ENCODE measurements at regions not wholly inside any gene's neighbourhood (a gene's known extent, or its start where the extent isn't known, plus 50 kb on each side); places are given as distances from the start of the nearest gene placed in this dataset.
"Not testable (repeated sequence)": the region's sequence is repeated elsewhere in the genome, so short reads cannot be mapped to it uniquely, and the experiment has no call there.

DNA sequence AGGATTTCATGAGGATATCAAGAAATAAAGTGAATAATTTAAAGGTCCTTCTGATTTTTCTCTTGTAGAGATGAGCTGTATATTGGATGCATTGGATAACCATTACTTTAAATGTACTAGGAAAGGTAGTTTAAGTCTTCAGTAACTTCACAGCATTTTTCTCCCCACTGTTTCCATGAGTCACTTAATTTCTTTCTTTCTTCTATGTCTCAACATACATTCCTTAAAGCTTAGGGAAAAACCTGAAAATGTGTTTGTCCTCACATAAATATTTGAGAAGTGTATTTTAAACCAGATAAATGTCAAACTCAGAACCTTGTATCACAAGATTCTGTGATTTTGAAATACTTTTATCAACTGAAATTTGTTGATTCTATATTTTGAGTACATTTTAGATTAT, 1970.2 kb upstream of the FLRT2 start:
- DNase-seq (ENCODE audit: low read depth), result no peak

DNA sequence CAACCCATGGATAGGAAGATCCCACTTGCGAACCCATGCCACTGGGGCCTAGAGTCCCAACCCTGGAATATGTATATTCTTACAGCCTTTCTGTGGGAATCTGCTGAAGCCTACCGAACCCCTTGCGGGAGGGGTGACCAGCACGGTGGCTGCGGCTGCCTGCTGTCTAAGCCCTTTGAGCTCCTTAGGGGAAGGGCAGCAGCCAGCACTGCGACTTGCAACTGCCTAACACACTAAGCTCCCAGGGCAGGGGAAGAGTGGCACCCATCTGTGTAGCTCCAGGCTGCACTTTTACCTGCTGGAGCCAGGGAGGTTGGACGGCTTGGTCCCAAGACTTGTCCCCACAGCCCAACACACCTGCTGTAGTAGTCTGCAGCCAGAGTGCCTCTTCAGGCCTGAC, 1968.7 kb upstream of the FLRT2 start:
- DNase-seq (ENCODE audit: low read depth), result no peak

- DNase-seq (ENCODE audit: low read depth), result no peak
Measured at GRCh38 chr14:83566567-83566966, 1963.4 kb upstream of the FLRT2 start.

GRCh38 chr14:83568141-83568540, 1961.8 kb upstream of the FLRT2 start:
- no peak for DNase-seq (ENCODE audit: low read depth)

GRCh38 chr14:83575301-83575700, 1954.6 kb upstream of the FLRT2 start:
- DNase-seq (ENCODE audit: low read depth), result no peak

DNA sequence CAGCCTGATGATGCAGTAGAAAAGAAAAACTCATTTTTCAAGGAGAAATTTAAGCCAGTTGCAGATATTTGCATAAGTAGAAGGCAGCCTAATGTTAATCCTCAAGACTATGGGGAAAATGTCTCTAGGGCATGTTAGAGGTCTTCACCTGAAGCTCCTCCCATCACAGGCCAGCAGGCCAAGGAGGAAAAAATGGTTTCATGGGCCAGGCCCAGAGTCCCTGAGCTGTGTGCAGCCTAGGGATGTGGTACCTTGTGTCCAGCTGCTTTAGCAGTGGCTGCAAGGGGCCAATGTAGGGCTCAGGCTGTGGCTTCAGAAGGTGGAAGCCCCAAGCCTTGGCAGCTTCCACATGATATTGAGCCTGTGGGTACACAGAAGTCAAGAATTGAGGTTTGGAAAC, 1946.7 kb upstream of the FLRT2 start:
- DNase-seq (ENCODE audit: low read depth), result no peak

DNA sequence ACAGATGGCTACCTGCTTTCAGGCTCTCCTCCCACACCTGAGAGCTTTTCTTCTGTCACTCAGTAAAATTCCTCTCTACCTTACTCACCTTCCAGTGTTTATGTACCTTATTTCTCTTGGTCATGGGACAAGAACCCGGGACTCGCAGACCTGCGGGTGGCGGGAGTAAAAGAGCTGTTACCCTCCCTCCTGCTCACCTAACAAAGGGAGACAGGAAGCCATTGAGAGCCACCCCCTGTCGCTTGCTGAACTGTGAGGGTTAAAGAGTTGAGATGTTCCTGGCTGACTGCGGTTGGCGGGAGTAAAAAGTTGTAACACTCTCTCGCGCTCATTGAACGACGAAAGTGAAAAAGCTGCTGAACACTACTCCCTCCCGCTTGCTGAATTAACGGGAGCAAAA, 1935.1 kb upstream of the FLRT2 start:
- DNase-seq (ENCODE audit: low read depth), result no peak

GRCh38 chr14:83607682-83608081, 1922.3 kb upstream of the FLRT2 start:
- no peak for DNase-seq (ENCODE audit: low read depth)

GRCh38 chr14:83611491-83611890, 1918.5 kb upstream of the FLRT2 start:
- DNase-seq (ENCODE audit: low read depth), result no peak

GRCh38 chr14:83611906-83612390, 1918.0 kb upstream of the FLRT2 start:
- no peak for DNase-seq (ENCODE audit: low read depth)

DNA sequence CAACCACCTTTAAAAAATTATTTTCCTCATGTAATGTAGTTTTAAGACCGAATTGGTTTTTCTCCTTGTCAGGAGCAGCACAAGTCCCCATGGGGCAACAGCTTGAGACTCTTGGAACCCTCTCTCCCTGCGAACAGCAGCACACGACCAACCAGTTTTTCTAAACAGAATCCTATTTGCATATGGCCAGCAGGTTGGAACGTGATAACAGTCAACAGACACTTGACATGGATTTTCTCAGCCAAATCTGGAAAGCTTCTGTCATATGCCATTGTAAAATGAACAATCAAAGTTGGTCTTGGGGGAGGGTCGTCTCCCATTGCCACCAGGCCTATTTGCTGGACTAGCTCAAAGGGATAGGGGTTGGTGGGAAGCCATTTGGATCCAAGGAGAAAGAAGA, 1915.0 kb upstream of the FLRT2 start:
- no peak for DNase-seq (ENCODE audit: low read depth)

GRCh38 chr14:83624541-83624940, 1905.4 kb upstream of the FLRT2 start:
- DNase-seq (ENCODE audit: low read depth), result no peak

GRCh38 chr14:83632375-83632774, 1897.6 kb upstream of the FLRT2 start:
- DNase-seq (ENCODE audit: low read depth), result no peak

- DNase-seq (ENCODE audit: low read depth), result no peak
Measured at GRCh38 chr14:83638748-83639504, 1891.0 kb upstream of the FLRT2 start.

GRCh38 chr14:83639505-83639875, 1890.5 kb upstream of the FLRT2 start:
- not testable (repeated sequence) for DNase-seq (ENCODE audit: low read depth)

DNA sequence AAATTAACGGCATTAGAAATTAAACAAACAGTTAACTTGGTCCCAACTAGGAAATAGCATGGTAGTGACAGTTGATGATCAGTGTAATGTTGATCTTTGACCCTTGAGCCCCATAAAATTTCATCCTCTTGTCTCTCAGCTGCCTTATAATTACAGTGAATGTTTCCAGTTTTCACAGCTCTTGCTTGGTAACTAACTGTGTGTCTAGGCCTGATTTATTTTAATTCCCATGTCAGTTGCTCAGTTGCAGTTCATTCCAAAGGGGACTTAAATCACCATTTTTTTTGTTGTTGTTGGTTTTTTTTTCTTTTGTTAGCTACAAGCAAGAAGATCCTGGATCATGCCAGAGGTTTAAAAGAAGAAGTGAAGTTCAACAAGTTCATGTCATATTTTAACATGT, 1883.7 kb upstream of the FLRT2 start:
- DNase-seq (ENCODE audit: low read depth), result no peak

- no peak for DNase-seq (ENCODE audit: low read depth)
Measured at GRCh38 chr14:83660597-83660996, 1869.3 kb upstream of the FLRT2 start.

- no peak for DNase-seq (ENCODE audit: low read depth)
Measured at GRCh38 chr14:83664389-83664788, 1865.6 kb upstream of the FLRT2 start.

DNA sequence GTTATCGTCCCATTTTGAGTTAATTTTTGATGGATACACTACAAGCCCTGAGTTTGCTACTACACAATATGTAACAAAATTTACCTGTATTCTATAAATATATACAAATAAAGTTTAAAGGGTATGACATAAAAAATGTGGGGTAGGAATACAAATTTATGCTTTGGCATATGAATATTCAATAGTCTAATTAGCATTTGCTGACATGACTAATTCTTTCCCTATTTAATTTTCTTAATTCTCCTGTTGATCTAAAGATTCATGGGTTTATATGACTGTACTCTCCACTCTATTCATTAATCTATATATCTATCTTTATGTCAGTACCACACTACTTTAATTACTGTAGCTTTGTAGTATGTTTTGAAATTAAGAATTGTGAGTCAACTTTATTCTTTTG, 1840.7 kb upstream of the FLRT2 start:
- no peak for DNase-seq (ENCODE audit: low read depth)

DNA sequence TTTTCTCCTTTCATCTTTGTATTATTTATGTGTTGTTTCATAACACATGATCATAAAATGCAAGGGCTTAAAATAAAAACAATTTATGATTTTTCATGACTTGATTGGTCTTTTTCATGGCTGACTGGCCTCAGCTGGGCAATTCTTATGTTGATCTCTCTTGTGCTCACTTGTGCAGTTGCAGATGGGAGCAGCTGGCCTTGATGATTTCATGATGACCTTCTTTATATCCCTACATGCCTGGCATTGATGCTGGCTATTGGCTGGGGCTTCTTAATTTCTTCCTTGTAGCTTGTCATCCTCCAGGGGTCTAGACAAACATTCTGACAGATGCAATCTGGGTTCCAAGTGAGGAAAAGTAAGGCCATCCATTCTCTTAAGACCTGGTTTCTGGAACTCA, 1832.8 kb upstream of the FLRT2 start:
- DNase-seq (ENCODE audit: low read depth), result no peak

DNA sequence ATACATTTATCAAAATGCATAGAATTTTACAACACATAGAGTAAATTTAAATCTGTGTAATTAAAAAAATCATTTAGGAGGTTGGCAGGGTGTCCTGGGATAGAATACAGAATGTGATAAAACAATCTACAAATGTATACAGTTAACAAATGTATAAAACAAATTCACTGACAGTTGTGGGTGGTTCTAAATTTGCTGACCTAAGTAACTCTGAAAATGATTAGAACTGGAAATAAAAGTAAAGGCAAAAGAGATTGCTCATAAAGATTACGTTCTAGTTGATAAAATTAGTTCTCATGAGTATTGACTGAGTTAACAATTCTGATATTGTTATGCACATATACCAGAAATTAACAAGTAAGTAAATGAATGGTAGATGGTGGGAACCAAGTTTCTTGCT, 1827.3 kb upstream of the FLRT2 start:
- DNase-seq (ENCODE audit: low read depth), result no peak

- DNase-seq (ENCODE audit: low read depth), result no peak
Measured at GRCh38 chr14:83706231-83706954, 1823.6 kb upstream of the FLRT2 start.

DNA sequence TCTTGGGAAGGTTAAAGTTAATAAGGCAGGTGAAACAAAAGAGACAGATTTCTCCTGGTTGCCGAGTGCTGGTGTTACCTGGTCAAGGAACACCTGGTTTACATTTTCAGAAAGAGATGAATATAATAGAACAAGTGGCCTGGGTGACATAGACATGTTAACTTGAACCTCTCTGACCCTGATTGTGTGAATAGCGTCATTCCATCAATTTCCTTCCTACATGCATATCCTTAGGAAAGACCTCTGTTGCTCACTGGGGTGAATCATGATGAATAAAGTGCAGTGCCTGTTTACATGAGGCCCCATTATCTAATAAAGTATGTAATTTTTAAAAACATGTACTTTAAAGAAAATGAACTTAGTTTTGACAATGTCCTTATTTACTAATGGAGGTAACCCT, 1822.9 kb upstream of the FLRT2 start:
- no peak for DNase-seq (ENCODE audit: low read depth)

DNA sequence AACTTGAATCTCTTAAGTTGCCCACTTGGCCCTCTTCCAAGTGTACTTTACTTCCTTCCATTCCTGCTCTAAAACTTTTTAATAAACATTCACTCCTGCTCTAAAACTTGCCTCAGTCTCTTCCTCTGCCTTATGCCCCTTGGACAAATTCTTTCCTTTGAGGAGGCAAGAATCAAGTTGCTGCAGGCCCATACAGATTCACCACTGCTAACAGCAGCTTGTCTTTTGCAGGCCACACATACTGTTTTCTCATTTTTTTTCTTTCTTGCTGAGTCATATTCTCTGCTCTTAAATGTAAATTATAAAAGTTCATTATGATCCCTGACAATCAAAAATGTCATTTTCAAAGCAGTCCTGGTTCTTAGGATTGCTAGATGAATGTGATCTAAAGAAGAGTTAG, 1820.8 kb upstream of the FLRT2 start:
- no peak for DNase-seq (ENCODE audit: low read depth)
